A673 (cell line): ENCODE measurements at regions not wholly inside any gene's neighbourhood (a gene's known extent, or its start where the extent isn't known, plus 50 kb on each side); places are given as distances from the start of the nearest gene placed in this dataset.

Experiments
- BruUV-seq: library from RNA; stranded (reverse); fragments of 400-500 nt; replicated peaks from 2 replicates; lab custom pipeline; 2021; lab: Mats Ljungman, UMichigan
- CTCF ChIA-PET: fragments of 300-600 bp; sonication (Branson Sonifier 250); formaldehyde crosslinking; loops from one replicate; lab custom pipeline; 2022; ENCODE audit warnings: antibody characterized with exemption; lab: Charles Lee
- POLR2A ChIA-PET: fragments of 300-600 bp; sonication (Branson Sonifier 250); formaldehyde crosslinking; loops from one replicate; lab custom pipeline; 2022; ENCODE audit warnings: antibody characterized with exemption; ENCODE audit not compliant: low non-redundant PET; lab: Charles Lee
- DNase-seq: peaks from one replicate; pipeline ENCODE4 v3.0.0-alpha.2; 2015; ENCODE audit warnings: low spot score
- H3K27ac ChIP-seq: fragments of 200-600 bp; sonication (generic); 2 replicates; pipeline ENCODE4 v1.5.1; 2016; ENCODE audit warnings: mixed run types, low read depth, mild to moderate bottlenecking, mixed read lengths, antibody characterized with exemption, low read length; ENCODE audit not compliant: poor library complexity, severe bottlenecking
- H3K27me3 ChIP-seq: fragments of 200-600 bp; sonication (generic); replicated peaks from 2 replicates; pipeline ENCODE4 v1.6.1; 2017; ENCODE audit warnings: mixed run types, low read depth, mild to moderate bottlenecking, mixed read lengths, antibody characterized with exemption, low read length; ENCODE audit not compliant: insufficient read depth, poor library complexity
- H3K36me3 ChIP-seq: fragments of 200-600 bp; sonication (generic); 2 replicates; pipeline ENCODE4 v1.6.1; 2016; ENCODE audit warnings: mixed run types, mild to moderate bottlenecking, mixed read lengths, antibody characterized with exemption, low read length; ENCODE audit not compliant: insufficient read depth, poor library complexity, severe bottlenecking
- H3K4me1 ChIP-seq: fragments of 200-600 bp; sonication (generic); 2 replicates; pipeline ENCODE4 v1.6.1; 2017; ENCODE audit warnings: mixed run types, mild to moderate bottlenecking, mixed read lengths, antibody characterized with exemption, low read length; ENCODE audit not compliant: insufficient read depth, poor library complexity, severe bottlenecking
- H3K4me3 ChIP-seq: fragments of 200-600 bp; sonication (generic); 2 replicates; pipeline ENCODE4 v1.5.1; 2016; ENCODE audit warnings: low read depth, mixed run types, mild to moderate bottlenecking, mixed read lengths, low read length; ENCODE audit not compliant: poor library complexity, severe bottlenecking
- H3K9me3 ChIP-seq: fragments of 200-600 bp; sonication (generic); 2 replicates; pipeline ENCODE4 v1.6.1; 2016; ENCODE audit warnings: mixed run types, low read depth, mild to moderate bottlenecking, mixed read lengths, antibody characterized with exemption, low read length; ENCODE audit not compliant: poor library complexity, severe bottlenecking
- CTCF ChIP-seq: fragments of 300-800, 200-600 bp; sonication (generic); conservative IDR thresholded peaks from 2 replicates; pipeline ENCODE4 v1.5.1; 2017; ENCODE audit warnings: low read depth, mild to moderate bottlenecking, antibody characterized with exemption, low read length, moderate library complexity, mixed read lengths
- EZH2 ChIP-seq: fragments of 200-600 bp; sonication (generic); IDR thresholded peaks from 2 replicates; pipeline ENCODE4 v1.6.1; 2017; ENCODE audit warnings: borderline replicate concordance, low read depth, mild to moderate bottlenecking, mixed read lengths, antibody characterized with exemption, low read length; ENCODE audit not compliant: poor library complexity, severe bottlenecking
- intact Hi-C: fragments of 100-400 bp; cut with micrococcal nuclease; formaldehyde crosslinking; loops from one replicate; pipeline ENCODE4 v1.10.0; 2022; ENCODE audit not compliant: unreplicated experiment

- Histone ChIP-seq H3K27me3 (no peaks in the 10 kb centered on the region), H3K9me3 (no peaks in the 10 kb centered on the region), H3K4me3 (no peak overlapping the region), H3K27ac (no peak overlapping the region), H3K4me1 (no peaks in the 10 kb centered on the region), H3K36me3 (no peaks in the 10 kb centered on the region)
- DNase-seq: no peak
- ChIA-PET CTCF (no interaction called here), POLR2A (no interaction called here)
- intact Hi-C loops: no loop called here
- BruUV-seq: no TSS peak
- TF ChIP-seq EZH2 (no peak), CTCF (no peak)
Measured at GRCh38 chr14:98197933-98198332, 1074.1 kb downstream of the BCL11B start.

- Histone ChIP-seq H3K9me3 (no peaks in the 10 kb centered on the region), H3K4me3 (no peak overlapping the region), H3K27me3 (no peaks in the 10 kb centered on the region), H3K4me1 (no peaks in the 10 kb centered on the region), H3K36me3 (no peaks in the 10 kb centered on the region), H3K27ac (no peak overlapping the region)
- intact Hi-C loops: no loop called here
- DNase-seq: no peak
- CTCF ChIA-PET: no interaction called here
- BruUV-seq: no TSS peak
- TF ChIP-seq CTCF: no peak
- no peak for TF ChIP-seq EZH2
- POLR2A ChIA-PET: no interaction called here
Measured at GRCh38 chr14:98198385-98198784, 1073.6 kb downstream of the BCL11B start.

GRCh38 chr14:98200601-98201000 is 1071.4 kb downstream of the BCL11B start:
- intact Hi-C loops: no loop called here
- H3K27me3 ChIP-seq: no peaks in the 10 kb centered on the region
- DNase-seq: no peak
- no peaks in the 10 kb centered on the region for H3K4me1 ChIP-seq
- TF ChIP-seq EZH2 (no peak), CTCF (no peak)
- CTCF ChIA-PET: no interaction called here
- no peak overlapping the region for H3K4me3 ChIP-seq
- H3K36me3 ChIP-seq: no peaks in the 10 kb centered on the region
- H3K27ac ChIP-seq: no peak overlapping the region
- POLR2A ChIA-PET: no interaction called here
- no TSS peak for BruUV-seq
- H3K9me3 ChIP-seq: no peaks in the 10 kb centered on the region
